ENCODE measurements at regions not wholly inside any gene's neighbourhood (a gene's known extent, or its start where the extent isn't known, plus 50 kb on each side); places are given as distances from the start of the nearest gene placed in this dataset.
"Not testable (repeated sequence)": the region's sequence is repeated elsewhere in the genome, so short reads cannot be mapped to it uniquely, and the experiment has no call there.

DNA sequence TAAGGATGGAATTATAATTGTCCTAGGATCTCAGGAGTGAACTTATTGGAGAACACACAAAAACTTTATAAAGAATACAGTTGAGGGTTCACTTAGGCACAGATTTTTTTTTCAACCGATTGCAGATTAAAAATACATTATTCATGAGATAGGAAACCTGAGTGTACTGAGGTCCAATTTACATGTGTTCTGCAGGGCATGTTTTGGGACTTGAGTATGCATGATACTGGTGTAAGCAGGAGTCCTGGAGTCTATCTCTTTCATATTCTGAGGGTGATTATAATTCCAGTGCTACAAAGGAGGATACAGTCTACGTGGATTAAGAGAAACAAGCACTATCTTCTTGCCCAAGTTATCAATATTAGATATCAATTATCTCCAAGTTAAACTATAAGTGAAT, 139.3 kb upstream of the HSFY2 start:
- Mint-ChIP-seq H3K4me3 (no peak overlapping the region), H3K36me3 (no peaks in the 10 kb centered on the region), H3K9me3 (ENCODE audit: low read depth) (no peaks in the 10 kb centered on the region), H3K27ac (no peak overlapping the region), H3K27me3 (no peaks in the 10 kb centered on the region), H3K4me1 (no peaks in the 10 kb centered on the region)
- ATAC-seq (no peak), DNase-seq (no peak)
- CTCF ChIA-PET = no interaction called here

DNA sequence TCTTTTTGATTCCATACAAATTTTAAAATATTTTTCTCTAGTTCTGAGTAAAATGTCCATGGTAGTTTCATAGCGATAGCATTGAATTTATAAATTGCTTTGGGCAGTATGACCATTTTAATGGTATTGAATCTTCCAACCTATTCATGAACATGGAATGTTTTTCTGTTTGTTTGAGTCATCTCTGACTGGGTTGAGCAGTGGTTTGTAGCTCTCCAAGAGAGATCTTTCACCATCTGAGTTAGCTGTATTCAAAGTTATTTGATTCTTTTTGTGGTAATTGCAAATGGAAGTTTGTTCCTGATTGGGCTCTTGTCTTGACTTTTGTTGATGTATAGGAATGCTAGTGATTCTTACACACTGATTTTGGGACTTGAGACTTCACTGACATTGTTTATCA, 136.3 kb upstream of the HSFY2 start:
- Mint-ChIP-seq H3K36me3 (no peaks in the 10 kb centered on the region), H3K9me3 (ENCODE audit: low read depth) (no peaks in the 10 kb centered on the region)

DNA sequence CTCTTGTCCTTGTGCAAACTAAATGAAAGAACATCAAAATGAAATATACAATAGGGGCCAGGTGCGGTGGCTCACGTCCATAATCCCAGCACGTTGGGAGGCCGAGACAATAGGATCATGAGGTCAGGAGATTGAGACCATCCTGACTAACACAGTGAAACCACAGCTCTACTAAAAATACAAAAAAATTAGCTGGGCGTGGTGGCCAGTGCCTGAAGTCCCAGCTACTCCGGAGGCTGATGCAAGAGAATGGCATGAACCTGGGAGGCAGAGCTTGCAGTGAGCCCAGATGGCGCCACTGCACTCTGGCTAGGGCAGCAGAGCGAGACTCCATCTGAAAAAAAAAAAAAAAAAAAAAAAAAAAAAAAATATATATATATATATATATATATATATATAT, 132.7 kb upstream of the HSFY2 start:
- DNase-seq; ATAC-seq; H3K27ac Mint-ChIP-seq; CTCF ChIA-PET; H3K4me1 Mint-ChIP-seq; H3K9me3 Mint-ChIP-seq (ENCODE audit: low read depth); H3K4me3 Mint-ChIP-seq; H3K27me3 Mint-ChIP-seq; H3K36me3 Mint-ChIP-seq: not testable (repeated sequence)

More for the DNA sequence above, 136.3 kb upstream of the HSFY2 start:
- Mint-ChIP-seq H3K27me3 (no peaks in the 10 kb centered on the region), H3K4me3 (no peak overlapping the region), H3K27ac (no peak overlapping the region), H3K4me1 (no peaks in the 10 kb centered on the region)
- CTCF ChIA-PET = no interaction called here
- ATAC-seq (no peak), DNase-seq (no peak)

DNA sequence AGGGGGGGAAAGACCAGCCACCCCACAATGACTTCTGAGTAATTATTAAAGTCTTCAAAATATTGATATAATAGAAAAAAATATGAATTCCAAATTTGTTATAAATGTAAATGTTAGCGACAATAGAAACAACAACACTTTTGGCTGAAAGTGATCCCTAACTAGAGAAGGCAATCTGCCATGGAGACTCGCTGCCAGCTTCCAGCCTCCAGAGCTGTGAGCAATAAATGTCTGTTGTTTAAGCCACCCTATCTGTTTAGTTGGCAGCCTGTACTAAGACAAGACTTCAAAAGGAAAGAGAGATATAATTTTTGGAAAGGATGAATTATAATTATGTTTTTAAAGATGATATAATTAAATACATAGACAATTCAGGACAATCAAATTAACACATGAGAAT, 130.8 kb upstream of the HSFY2 start:
- CTCF ChIA-PET = no interaction called here
- ATAC-seq = no peak

DNA sequence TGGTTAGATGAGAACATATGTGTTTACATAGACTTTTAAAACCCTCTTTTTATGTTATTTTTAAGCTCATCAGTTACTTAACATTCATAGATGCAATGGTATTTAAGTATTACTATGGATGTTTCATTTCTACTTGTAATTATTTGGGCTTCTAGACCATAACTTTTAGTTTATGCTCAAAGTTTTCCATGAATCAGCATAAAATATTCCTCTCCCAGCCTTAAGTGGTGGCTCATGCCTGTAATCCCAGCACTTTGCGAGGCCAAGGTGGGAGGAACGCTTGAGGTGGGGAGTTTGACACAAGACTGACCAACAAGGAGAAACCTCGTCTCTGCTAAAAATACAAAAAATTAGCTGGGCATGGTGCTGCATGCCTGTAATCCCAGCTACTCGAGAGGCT, 118.5 kb upstream of the HSFY2 start:
- Mint-ChIP-seq H3K9me3 (ENCODE audit: low read depth) (peaks cover 3% of the 10 kb centered on the region), H3K27me3 (no peaks in the 10 kb centered on the region), H3K4me3 (no peak overlapping the region), H3K27ac (no peak overlapping the region), H3K4me1 (no peaks in the 10 kb centered on the region), H3K36me3 (no peaks in the 10 kb centered on the region)
- ATAC-seq (no peak), DNase-seq (no peak)
- CTCF ChIA-PET = no interaction called here

More for the DNA sequence above, 130.8 kb upstream of the HSFY2 start:
- H3K9me3 Mint-ChIP-seq (ENCODE audit: low read depth) = peaks cover 2% of the 10 kb centered on the region
- no peaks in the 10 kb centered on the region for H3K36me3 Mint-ChIP-seq
- no peak for DNase-seq
- H3K4me1 Mint-ChIP-seq = no peaks in the 10 kb centered on the region
- no peaks in the 10 kb centered on the region for H3K27me3 Mint-ChIP-seq
- H3K4me3 Mint-ChIP-seq = no peak overlapping the region
- H3K27ac Mint-ChIP-seq = no peak overlapping the region

DNA sequence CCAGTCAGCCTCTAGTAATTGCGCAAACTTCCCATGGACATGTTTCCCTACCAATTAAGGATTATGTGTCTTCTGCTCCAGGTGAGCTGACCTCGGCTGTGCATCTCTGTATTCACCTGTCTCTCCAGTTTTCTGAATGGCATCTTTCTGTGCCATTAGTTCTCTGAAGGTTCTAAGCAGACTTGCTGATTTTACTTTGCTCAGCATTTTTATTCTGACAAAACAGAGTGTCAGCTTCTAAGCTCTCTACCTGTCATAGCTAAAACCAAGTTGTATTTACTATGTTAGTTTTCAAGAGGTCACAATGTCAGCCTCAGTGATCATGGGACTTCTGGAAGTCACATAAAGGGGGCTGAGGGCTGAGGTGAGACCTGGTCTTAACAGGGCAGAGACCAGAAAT, 116.0 kb upstream of the HSFY2 start:
- H3K9me3 Mint-ChIP-seq (ENCODE audit: low read depth) = peaks cover 3% of the 10 kb centered on the region
- H3K27ac Mint-ChIP-seq = no peak overlapping the region
- no peak for DNase-seq
- H3K4me3 Mint-ChIP-seq = no peak overlapping the region
- no peaks in the 10 kb centered on the region for H3K27me3 Mint-ChIP-seq
- no peak for ATAC-seq
- CTCF ChIA-PET = no interaction called here
- H3K36me3 Mint-ChIP-seq = no peaks in the 10 kb centered on the region
- H3K4me1 Mint-ChIP-seq = no peaks in the 10 kb centered on the region

DNA sequence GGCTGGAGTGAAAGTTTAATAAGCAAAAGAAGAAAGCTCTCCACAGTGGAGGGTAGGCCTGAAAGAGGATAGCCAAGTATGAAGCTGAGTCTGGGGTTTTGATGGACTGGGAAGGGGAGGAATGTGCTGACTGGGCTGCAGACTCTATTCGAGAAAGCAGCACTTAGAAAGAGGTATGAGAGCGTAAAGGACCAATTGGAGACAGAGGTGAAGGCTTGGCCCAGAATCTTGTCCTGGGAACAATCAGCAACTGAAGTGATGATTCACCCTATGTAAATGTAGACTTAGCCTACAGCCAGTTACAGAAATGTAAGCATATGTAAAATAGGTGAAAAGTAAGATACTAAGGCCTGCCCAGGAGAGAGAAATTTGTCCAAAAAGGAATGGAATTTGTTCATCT, 111.2 kb upstream of the HSFY2 start:
- H3K36me3 Mint-ChIP-seq = no peaks in the 10 kb centered on the region
- no peaks in the 10 kb centered on the region for H3K27me3 Mint-ChIP-seq
- no peaks in the 10 kb centered on the region for H3K9me3 Mint-ChIP-seq (ENCODE audit: low read depth)

DNA sequence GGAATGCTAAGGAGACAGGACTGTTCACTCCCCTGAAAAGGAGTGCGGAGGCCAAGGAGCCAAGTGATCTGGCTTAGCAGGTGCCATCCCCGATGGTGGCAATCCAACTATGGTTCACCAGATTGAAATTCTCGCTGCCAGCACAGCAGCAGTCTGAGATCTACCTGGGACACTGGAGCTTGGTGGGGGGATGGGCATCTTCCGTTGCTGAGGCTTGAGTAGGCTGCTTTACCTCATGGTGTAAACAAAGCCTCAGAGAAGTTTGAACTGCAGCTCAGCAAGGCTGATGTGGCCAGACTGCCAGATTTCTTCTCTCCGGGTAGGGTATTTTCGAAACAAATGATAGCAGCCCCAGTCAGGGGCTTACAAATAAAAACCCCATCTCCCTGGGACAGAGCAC, 95.6 kb upstream of the HSFY2 start:
- DNase-seq; CTCF ChIA-PET; H3K4me3 Mint-ChIP-seq; H3K36me3 Mint-ChIP-seq; H3K27me3 Mint-ChIP-seq; H3K4me1 Mint-ChIP-seq; ATAC-seq; H3K9me3 Mint-ChIP-seq (ENCODE audit: low read depth); H3K27ac Mint-ChIP-seq: not testable (repeated sequence)

More for the DNA sequence above, 111.2 kb upstream of the HSFY2 start:
- Mint-ChIP-seq H3K4me3 (no peak overlapping the region), H3K4me1 (no peaks in the 10 kb centered on the region), H3K27ac (no peak overlapping the region)
- ATAC-seq (no peak), DNase-seq (no peak)
- CTCF ChIA-PET = no interaction called here

DNA sequence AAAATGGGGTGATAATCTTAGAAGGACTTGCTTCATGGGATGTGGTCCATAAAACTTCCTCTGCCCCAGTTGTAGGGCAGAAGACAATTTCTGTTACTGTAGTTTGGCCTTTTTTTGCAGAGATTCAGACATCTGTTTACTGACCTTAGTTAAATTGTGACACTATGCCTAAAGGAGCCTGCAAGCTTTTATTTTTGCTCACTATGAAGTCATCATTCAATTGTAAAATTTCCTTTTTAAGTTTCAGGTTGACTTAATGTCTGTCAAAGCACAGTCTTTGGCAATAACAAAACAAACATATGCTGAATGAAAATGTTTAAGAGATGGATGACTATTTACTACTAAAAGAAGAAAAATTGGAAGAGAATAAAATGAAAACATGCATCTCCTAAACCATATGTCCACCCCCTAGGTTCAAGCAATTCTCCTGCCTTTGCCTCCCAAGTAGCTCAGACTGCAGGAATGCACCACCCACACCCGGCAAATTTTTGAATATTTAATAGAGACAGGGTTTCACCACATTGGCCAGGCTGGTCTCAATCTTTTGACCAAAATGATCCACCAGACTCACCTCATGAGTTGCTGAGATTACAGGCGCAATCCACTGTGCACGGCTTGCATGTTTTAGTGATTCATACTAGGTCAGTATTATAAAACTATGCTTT, 93.5 kb upstream of the HSFY2 start:
- DNase-seq; H3K9me3 Mint-ChIP-seq (ENCODE audit: low read depth); H3K4me1 Mint-ChIP-seq; CTCF ChIA-PET; H3K27me3 Mint-ChIP-seq; H3K27ac Mint-ChIP-seq; ATAC-seq; H3K36me3 Mint-ChIP-seq; H3K4me3 Mint-ChIP-seq: not testable (repeated sequence)

DNA sequence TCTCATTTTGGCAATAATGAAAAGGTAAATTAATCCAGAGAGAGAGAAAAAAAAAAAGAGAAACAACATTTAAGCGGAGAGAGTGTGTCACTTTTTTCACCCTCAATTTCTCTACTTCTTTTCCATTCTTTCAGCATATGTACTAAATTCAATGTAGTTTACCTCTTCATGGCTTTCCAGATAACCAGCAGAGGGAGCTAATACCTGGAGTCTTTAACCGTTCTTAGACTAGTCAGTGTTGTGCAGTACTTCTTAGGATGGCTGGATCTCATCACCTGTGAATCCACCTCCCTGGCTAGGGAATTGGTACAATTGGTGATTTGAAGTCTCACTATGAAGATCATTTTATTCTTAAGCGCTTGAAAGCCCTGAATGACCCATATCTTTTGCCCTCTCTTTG, 87.3 kb upstream of the HSFY2 start:
- H3K27ac Mint-ChIP-seq; ATAC-seq; H3K27me3 Mint-ChIP-seq; DNase-seq; H3K9me3 Mint-ChIP-seq (ENCODE audit: low read depth); H3K4me3 Mint-ChIP-seq; CTCF ChIA-PET; H3K36me3 Mint-ChIP-seq; H3K4me1 Mint-ChIP-seq: not testable (repeated sequence)

DNA sequence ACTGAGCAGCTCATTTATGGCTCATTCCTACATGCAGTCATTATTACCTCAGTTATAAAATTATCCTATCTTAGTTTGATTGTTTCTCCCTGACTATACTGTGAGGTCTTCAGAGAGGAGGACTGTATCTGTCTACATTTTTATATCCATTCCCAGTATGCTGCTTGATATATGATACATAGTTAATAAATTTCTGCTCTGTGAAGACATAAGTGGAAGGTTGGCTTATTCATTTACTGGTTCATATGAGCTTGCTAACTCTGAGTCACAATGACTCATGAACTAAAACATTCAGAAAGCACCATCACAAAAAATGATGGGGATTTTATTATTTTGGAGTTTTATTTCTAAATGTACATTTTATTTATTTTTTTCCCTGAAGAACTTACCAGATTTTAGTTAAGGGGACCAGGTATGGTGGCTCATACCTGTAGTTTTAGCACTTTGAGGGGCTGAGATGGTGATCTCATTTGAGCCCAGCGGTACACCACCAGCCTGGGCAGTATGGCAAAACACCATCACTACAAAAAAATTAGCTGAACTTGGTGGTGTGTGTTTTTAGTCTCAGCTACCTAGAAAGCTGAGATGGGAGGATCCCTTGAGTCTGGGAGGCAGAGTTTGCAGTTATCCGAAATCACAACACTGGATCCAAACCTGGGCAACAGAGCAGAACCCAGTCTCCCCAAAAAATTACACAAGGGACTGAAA, 85.1 kb upstream of the HSFY2 start:
- H3K4me1 Mint-ChIP-seq; H3K4me3 Mint-ChIP-seq; CTCF ChIA-PET; ATAC-seq; H3K27ac Mint-ChIP-seq; H3K27me3 Mint-ChIP-seq; H3K9me3 Mint-ChIP-seq (ENCODE audit: low read depth); H3K36me3 Mint-ChIP-seq; DNase-seq: not testable (repeated sequence)

DNA sequence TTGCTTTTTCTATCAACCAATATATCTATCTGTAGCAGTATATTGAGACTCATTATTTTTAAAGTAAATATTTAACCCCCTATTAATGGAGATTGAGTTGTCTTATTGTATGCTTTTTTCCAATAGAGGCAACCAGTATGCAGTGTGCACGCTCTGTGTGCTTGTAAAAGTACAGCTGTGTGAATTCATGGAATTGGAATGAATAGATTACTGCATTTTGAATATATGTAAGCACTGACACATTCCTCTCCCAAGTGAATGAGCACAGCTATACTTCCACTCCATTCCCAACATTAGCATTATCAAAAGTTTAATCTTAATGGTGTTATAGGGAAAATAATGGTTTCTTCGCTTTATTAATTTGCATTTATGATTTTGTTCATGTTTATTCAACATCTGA, 81.6 kb upstream of the HSFY2 start:
- DNase-seq; H3K27me3 Mint-ChIP-seq; CTCF ChIA-PET; H3K27ac Mint-ChIP-seq; H3K4me1 Mint-ChIP-seq; H3K4me3 Mint-ChIP-seq; H3K36me3 Mint-ChIP-seq; ATAC-seq; H3K9me3 Mint-ChIP-seq (ENCODE audit: low read depth): not testable (repeated sequence)

DNA sequence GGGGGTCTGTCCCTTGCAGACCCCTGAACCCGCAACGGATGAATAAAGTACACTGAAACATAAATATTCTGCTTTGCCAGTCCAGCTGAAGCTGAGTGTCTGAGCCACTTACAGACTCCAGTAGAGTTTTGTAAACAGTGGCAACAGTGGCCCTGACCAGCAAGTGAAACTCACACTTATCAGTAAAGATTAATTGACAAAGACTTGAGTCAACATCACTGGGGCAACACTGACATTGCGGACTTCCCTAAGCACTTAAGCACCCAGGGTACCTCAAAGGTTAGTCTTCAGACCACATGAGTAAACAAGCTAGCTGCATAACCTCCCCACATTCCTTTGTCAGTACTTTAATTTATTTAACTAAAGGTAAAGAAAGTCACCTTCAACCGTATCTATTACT, 79.8 kb upstream of the HSFY2 start:
- DNase-seq; H3K36me3 Mint-ChIP-seq; H3K9me3 Mint-ChIP-seq (ENCODE audit: low read depth); H3K4me3 Mint-ChIP-seq; H3K4me1 Mint-ChIP-seq; H3K27ac Mint-ChIP-seq; ATAC-seq; CTCF ChIA-PET; H3K27me3 Mint-ChIP-seq: not testable (repeated sequence)

DNA sequence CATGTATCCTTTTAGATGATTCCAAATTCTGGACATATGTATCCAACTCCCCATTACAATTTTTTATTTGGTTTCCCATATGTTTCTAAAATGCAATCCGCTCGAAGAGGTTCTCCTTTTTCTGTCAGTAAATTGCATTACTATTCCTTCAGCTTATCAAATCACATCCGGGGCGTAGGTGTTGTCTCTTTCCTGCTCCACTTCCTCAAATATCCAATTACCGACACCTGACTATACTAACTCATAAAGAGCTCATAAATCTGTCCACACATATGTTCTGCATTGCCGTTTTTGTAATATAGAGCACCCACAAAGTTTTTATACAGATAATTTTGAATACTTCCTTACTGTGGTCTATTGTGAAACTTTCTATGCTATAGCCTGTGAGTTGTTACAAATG, 63.1 kb upstream of the HSFY2 start:
- CTCF ChIA-PET; H3K4me3 Mint-ChIP-seq; DNase-seq; H3K27ac Mint-ChIP-seq; ATAC-seq; H3K36me3 Mint-ChIP-seq; H3K9me3 Mint-ChIP-seq (ENCODE audit: low read depth); H3K27me3 Mint-ChIP-seq; H3K4me1 Mint-ChIP-seq: not testable (repeated sequence)

Measured in activated CD8-positive, alpha-beta memory T cell treated with anti-CD3 and anti-CD28 coated beads, Interleukin-2, amount 10 ng/mL, durations not matched to agents 7 days and 5 days (primary cell).